Cardiac septum (tissue), 1 donor: ENCODE measurements at regions not wholly inside any gene's neighbourhood (a gene's known extent, or its start where the extent isn't known, plus 50 kb on each side); places are given as distances from the start of the nearest gene placed in this dataset.
"Not testable (repeated sequence)": the region's sequence is repeated elsewhere in the genome, so short reads cannot be mapped to it uniquely, and the experiment has no call there.

Experiments used
- DNase-seq: peaks from one replicate; pipeline ENCODE4 v3.0.0-alpha.2; 2020; ENCODE audit warnings: low spot score
- intact Hi-C: fragments of 100-400 bp; cut with DNase I; formaldehyde crosslinking; loops from one replicate; pipeline ENCODE4 v1.14.0; 2022
- donor health status: DM: no; HTN: no; CAD: no.

DNA sequence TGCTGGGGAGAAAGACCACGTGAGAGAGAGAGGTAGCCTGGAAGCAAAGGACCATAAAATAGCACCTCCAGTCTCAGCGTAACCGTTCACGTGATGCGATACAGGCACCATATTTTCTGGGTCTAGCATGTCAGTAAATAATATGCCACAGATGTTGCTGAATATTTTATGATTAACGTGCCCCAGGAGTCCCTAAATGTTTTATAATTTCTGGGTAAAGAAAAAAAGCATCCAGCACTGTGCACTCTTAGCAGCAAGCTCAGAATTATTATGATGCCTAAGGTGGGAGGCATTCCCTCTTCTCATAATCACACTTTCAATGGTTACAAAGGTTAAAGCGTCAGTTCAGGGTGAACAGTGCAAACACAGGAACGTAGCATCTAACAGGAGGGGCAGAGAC is 121.8 kb downstream of the CAVIN4 start:
- no peak for DNase-seq
- intact Hi-C loops = no loop called here

DNA sequence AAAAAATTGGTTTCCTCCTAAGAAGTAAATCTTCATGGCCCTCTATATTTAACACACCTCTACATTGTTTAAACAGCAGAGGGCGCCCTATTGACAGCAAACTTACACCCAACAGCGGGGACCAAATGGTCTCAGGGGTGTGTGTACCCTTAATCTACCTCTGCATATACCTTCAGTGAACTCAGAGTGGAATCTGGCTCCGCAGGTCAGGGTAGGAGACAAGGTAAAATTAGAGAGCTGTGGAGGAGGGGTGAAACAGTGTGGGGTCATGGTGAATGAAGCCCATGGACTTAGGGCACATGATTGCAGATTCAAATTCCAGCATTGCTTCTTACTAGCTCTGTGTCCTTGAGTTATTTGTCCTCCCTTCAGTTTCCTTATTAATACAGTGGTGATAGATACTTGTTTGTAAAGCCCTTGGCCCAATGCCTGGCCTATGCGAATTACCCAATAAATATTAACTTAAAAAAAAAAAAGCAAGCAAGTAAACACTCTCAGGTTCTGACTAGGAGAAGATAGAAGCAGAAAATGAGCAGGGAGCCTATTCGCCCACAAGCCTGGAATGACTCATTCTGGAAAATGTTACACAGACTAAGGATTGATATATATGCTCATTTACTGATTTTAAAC is 122.9 kb downstream of the CAVIN4 start:
- no peak for DNase-seq
- intact Hi-C loops = no loop called here

DNA sequence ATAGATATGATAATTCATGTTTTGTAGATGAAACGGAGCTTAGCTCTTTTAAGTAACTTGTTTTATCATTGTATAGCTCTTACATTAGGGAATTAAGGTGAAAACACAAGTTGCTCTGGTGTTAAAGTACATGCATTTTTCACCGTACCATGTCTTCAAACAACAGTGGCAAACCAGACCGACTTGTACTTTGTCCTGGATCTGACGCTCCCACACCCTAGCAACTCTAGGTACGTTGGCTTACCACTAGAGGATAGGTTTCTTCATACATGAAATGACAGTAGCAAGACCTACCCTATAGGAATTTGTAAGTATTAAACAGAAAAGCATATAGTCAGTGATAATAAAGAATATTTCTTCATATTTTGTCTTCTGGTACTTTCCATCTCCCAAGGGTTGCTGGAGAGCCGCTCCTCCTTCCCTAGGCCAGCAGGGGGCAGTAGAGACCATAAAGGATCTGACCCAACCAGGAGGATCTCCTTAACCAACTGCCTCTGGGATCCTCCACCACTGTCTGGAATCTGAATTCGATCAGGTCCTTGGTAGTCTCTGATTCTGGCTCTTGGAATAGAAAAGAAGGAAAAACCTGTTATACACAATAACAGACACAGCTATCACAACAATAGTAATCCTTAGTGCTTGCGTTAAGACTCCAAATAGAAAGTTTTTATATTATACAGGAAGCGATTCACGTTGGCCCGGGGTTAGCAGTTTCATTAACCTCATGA is 136.7 kb downstream of the CAVIN4 start:
- no peak for DNase-seq
- intact Hi-C loops = loop anchor here (5.0 to 10.0 kb wide), 2 partner anchors 520 to 598 kb away; no protein-coding TSS in a partner anchor

DNA sequence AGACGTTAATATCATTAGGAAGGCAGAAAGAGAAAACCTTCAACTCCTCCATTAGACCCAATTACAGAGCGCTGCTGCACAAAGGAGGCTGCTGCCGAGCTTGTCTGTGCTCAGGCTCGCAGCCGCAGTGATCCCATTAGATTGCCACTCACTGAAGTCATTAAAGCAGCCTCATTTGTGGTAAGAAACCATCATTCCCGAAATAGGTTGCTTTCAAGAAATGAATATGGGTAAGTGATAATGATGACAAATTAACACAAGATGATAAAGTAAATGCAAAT is 137.2 kb downstream of the CAVIN4 start:
- intact Hi-C loops = loop anchor here (10.0 kb wide), 1 partner anchor 520 kb away; no protein-coding TSS in a partner anchor
- DNase-seq = no peak

DNA sequence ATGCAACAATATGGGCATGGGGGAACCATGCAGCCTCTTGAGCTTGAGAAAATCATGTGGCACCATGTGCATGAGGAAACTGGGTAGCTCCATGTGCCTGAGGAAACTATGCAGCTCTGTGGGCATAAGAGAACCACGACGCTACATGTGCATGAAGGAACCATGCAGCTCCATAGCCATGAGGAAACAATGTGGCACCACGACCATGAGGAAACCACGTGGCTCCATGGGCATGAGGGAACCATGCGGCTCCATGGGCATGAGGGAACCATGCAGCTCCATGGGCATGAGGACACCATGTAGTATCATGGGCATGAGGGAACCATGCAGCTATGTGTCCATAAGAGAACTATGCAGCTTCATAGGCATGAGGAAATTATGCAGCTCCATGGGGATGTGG is 140.8 kb downstream of the CAVIN4 start:
- DNase-seq = no peak
- intact Hi-C loops = loop anchor here (10.0 kb wide), 1 partner anchor 516 kb away; no protein-coding TSS in a partner anchor

DNA sequence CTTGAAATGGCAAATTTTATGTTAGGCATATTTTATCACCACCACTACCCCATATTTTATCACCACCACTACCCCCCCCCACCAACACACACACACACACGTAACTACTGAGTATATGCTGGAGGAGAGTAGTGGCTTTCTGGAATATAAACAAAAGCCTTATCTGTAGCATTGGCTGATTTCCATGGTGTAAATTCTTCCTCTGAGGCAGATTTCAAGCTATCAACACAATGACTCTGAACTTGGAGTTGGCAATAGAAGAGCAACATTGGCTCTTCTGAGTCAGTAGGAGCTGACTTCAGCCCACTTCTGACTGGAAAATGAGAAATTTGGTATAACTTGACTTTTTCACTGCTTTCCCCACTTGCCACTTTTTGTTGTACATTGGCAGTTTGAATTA is 143.0 kb downstream of the CAVIN4 start:
- intact Hi-C loops = no loop called here
- no peak for DNase-seq

DNA sequence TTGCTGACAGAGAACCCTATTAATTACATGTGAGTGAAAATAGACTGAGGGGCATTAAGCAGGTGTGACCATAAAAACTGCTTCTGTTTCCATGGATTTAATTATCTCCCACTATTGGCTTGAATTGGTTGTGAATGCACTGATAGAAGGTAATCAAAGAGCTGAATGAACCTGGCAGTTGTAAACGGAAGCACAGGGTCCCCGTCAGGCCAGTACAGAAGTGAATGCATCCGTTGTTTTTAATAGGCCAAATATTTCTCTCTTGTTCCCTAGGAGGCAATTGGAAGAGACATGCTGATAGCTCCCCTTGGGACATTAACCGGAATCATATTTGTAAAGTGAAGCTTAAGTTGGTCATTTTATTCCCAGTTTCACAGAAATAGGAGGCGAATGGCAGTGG is 147.0 kb downstream of the CAVIN4 start:
- no peak for DNase-seq
- intact Hi-C loops = no loop called here

DNA sequence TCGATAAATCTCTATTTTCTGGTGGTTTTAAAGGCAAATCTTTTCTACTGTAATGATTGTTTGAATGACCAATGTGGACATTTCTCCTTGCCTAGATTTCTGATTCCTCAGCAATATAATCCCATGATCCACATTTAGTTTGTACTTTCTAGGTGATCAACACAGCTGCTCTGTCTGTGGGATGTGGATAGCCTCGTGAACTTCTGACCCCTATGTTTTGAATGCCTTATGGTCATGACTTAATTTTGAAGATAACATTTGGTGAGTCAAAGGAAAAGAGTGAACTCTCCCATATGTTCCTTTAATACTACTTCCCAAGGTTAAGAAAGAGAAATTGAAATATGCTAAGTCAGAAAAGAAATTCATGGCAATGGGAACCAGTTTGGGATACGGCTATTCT is 147.5 kb downstream of the CAVIN4 start:
- DNase-seq = no peak
- intact Hi-C loops = no loop called here

DNA sequence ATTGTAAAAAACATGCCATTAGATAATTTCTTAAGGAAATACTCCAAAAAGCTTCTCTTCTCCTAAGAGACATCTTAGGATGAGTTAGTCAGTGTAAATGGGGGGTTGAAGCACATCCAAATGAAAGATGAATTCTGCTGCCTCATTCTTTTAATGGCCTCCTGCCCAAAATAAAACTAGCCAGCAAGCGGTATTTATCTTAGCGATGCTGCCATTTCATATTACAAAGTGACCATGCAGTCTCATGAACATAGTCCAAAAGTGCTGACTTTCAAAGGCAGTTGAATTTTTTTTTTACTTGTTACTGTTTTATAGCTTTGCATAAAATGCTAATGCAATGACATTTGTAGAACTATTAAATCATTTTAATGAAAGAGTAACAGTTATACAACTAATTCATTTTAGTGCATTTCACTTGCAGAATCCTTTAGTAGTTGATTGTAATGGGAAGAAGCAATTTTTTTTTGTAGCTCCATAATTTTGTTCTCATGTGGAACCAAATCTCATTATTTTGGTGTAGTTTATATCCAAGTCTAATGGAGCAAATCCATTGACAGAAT is 151.5 kb downstream of the CAVIN4 start:
- intact Hi-C loops = no loop called here
- DNase-seq = no peak

DNA sequence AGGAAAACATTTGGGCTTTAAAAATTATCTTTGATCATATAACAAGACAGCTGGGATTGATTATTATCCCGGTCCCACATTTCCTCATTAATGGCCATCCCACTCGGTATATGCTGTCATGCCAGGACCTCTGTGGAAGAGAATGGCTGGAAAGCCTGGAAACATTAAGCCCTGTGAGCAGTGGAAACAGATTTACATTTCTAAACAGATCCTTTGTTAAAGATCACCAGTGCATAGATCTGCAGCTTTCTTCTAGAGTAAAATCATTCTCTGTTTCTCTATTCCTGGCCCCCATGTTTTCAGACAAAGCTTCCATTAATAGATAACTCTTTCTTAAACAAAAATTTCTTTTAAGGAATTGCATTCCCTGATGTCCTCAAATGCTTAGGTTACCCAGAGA is 152.2 kb downstream of the CAVIN4 start:
- no peak for DNase-seq
- intact Hi-C loops = no loop called here

DNA sequence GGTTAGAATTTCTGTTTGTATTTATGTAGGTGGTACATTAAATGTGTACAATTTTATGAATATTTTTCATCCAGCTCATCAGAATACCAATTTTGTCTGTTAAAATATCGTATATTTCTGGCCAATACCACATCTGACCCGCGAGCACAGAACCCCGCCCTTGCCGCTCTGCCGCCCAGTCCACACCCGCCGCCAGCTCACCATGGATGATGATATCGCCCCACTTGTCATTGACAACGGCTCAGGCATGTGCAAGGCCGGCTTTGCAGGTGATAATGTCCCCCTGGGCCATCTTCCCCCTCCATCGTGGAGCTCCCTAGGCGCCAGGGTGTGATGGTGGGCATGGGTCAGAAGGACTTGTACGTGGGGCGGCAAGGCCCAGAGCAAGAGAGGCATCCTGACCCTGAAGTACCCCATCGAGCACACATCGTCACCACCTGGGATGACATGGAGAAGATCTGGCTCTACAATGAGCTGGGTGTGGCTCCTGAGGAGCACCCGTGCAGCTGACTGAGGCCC is 153.2 kb downstream of the CAVIN4 start:
- intact Hi-C loops = no loop called here

DNA sequence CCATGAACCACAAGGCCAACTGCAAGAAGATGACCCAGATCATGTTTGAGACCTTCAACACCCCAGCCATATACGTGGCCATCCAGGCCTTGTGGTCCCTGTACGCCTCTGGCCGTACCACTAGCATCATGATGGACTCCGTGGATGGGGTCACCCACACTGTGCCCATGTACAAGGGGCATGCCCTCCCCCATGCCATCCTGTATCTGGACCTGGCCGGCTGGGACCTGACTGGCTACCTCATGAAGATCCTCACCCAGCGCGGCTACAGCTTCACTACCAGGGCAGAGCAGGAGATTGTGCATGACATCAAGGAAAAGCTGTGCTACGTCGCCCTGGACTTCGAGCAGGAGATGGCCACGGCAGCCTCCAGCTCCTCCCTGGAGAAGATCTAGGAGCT is 153.7 kb downstream of the CAVIN4 start:
- no peak for DNase-seq
- intact Hi-C loops = no loop called here

More for the DNA sequence above, 153.2 kb downstream of the CAVIN4 start:
- no peak for DNase-seq

DNA sequence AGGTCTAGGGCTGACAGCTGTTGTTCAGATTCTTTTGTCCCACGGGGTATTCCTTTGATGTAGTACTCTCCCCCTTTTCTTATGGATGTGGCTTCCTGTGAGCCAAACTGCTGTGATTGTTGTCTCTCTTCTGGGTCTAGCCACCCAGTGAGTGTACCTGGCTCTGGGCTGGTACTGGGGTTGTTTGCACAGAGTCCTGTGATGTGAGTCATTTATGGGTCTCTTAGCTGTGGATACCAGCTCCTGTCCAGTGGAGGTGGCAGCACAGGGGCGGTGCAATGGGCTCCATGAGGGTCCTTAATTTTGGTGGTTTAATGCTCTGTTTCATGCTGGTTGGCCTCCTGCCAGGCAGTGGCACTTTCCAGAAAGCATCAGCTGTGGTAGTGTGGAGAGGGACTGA is 161.3 kb downstream of the CAVIN4 start:
- intact Hi-C loops = no loop called here
- DNase-seq = no peak

DNA sequence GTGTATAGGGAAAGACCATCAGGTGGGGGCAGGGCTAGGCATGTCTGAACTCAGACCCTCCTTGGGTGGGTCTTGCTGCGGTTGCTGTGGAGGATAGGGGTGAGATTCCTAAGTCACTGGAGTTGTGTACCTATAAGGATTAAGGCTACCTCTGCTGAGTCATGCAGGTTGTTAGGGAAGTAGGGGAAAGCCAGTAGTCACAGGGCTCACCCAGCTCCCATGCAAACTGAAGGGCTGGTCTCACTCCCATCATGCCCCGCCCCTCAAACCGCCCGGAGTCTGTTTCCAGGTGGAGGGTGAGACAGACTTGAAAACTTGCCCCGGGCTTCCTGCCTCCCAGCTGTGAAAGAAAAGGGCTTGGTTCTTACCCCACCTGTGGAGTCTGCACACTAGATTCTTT is 161.8 kb downstream of the CAVIN4 start:
- no peak for DNase-seq
- intact Hi-C loops = no loop called here

DNA sequence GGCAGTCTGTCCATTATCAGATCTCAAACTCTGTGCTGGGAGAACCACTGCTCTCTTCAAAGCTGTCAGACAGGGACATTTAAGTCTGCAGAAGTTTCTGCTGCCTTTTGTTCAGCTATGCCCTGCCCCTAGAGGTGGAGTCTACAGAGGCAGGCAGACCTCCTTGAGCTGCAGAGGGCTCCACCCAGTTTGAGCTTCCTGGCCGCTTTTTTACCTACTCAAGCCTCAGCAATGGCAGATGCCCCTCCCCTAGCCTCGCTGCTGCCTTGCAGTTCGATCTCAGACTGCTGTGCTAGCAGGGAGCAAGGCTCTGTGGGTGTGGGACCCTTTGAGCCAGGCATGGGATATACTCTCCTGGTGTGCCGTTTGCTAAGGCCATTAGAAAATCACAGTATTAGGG is 171.1 kb downstream of the CAVIN4 start:
- intact Hi-C loops, DNase-seq: not testable (repeated sequence)

DNA sequence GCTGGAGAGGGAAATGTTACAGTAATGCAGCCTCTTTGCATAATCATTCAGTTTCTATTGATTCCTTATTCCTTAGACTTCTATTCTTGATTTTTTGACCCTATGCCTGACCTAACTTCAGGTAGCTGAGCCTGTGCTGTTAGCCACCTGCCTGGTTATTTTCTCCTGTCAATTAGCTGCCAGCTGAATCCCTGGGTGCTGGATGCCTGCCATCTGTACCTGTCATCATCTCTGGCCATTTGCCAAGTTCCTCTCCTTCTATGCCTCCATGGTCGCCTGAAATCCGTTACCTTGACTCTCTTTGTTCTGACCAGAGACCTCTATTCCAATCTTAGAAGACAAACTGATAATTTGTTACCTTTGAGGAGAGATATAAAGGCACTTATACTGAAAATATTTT is 178.3 kb downstream of the CAVIN4 start:
- no peak for DNase-seq
- intact Hi-C loops = no loop called here

DNA sequence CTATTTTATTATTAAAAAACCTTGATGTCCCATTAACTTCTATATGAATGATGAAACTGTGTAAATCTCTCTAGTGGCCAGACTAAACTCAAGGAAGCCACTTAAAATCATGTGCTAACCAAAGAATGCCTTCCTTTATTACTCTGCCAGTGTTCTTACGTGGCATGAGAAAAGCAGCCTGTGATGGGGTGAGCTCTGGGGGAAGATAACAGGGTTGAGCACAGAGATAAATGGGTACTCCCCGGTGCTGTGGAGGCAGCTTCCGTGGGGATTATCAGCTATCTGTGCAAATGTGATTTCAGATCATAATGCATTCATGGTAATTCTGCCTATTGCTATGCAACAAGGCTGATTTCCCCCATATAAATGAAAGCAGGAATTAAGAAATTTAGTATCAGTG is 181.3 kb downstream of the CAVIN4 start:
- intact Hi-C loops = no loop called here
- DNase-seq = no peak

DNA sequence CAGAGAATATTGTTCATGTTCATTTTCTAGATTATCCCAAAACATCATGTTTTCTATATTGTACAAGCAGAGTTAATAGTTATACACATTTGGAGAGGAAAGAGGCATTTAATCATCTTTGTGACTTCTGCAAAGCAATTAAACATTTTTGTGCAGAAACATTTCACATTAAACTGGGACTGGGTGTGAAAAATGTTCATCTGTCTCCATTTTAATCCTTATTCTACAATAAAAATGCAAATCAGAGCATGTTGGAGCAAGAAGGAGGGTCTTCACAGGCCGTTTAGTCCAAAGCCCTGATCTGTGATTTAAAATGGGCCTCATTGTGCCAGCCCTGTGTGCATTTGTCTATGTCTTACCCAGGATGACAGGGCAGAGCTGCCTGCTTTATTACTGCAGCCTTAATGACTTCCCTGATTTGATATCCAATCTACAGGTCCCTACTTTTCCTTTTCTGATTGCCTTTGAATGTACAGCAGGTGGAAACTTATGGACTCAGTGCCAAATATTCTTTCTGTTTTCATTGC is 183.5 kb downstream of the CAVIN4 start:
- intact Hi-C loops = no loop called here

DNA sequence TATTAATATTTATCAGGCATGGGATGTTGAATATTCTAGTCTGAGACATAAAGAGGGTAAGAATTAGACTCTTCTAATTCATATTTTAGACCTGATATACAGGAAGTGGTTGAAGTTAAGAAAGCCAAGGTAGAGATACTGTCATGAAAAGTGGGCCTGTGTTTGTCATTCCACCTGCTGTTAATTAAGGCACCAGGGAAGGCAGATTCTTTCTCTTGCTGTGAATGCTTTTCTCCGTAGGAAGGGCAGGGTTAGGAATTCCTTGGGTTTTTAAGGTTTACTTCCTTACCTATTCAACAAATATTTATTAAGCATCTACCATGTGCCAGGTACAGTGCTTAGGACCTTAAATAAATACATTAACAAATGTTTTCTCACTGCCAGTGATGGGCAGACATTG is 196.4 kb downstream of the CAVIN4 start:
- intact Hi-C loops = no loop called here
- no peak for DNase-seq

More for the DNA sequence above, 183.5 kb downstream of the CAVIN4 start:
- no peak for DNase-seq

DNA sequence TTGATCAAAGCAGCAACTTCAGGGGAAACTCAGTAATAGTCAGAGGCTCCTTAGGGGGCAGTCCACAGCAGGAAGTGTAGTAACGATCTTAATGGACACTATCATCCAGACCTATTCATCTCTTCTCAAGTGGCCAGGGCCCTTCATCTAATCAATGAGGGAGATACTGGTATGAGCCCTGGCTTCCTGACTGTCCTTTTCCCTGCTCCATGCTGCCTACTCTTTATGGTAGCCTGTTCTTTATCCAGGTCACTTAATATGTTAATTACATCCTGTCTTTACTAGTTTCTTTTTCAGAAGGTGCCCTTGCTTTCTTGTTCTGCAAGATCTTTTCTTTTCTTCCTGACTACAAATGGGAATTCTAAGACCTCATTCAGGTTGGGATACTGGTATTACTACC is 197.1 kb downstream of the CAVIN4 start:
- intact Hi-C loops = no loop called here
- no peak for DNase-seq

DNA sequence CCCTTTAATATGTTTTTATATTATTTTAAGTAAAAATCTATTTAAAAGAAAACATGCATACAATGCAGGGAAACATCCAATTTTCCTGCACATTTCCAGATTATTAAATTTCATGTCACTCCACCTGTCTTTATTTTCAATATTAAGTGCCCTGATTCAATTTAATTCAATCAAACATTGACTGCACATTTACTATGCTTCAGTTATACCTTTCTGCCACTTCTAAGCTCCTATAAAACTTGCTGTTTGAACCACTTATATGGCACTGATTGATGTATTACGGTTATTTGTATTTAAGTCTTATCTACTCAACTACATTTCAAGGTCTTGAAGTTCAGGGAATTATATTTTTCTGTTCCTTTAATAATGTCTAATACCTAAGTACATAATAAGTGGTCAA is 198.0 kb downstream of the CAVIN4 start:
- intact Hi-C loops = no loop called here

More for the DNA sequence above, 198.0 kb downstream of the CAVIN4 start:
- no peak for DNase-seq
